MM.1S (cell line): ENCODE measurements at regions not wholly inside any gene's neighbourhood (a gene's known extent, or its start where the extent isn't known, plus 50 kb on each side); places are given as distances from the start of the nearest gene placed in this dataset.

ENCODE experiments used
- DNase-seq: peaks from one replicate; pipeline ENCODE4 v3.0.0-alpha.2; 2015
- H2AFZ ChIP-seq: fragments of 300-600 bp; sonication (generic); 2 replicates; pipeline ENCODE4 v1.6.0; 2016; ENCODE audit warnings: antibody characterized with exemption, low read length
- H3F3A ChIP-seq: fragments of 300-600 bp; sonication (generic); 2 replicates; pipeline ENCODE4 v1.6.1; 2016; ENCODE audit warnings: mild to moderate bottlenecking, antibody characterized with exemption, low read length, moderate library complexity, mixed read lengths; ENCODE audit not compliant: insufficient read depth
- H3K27ac ChIP-seq: fragments of 300-600 bp; sonication (generic); 2 replicates; pipeline ENCODE4 v1.5.1; 2016; ENCODE audit warnings: mild to moderate bottlenecking, low read length
- H3K27me3 ChIP-seq: fragments of 300-600 bp; sonication (generic); replicated peaks from 2 replicates; pipeline ENCODE4 v1.6.0; 2016; ENCODE audit warnings: low read length; ENCODE audit not compliant: insufficient read depth
- H3K36me3 ChIP-seq: fragments of 300-600 bp; sonication (generic); replicated peaks from 2 replicates; pipeline ENCODE4 v1.6.1; 2016; ENCODE audit warnings: mild to moderate bottlenecking, low read length, mixed read lengths; ENCODE audit not compliant: insufficient read depth
- H3K4me1 ChIP-seq: fragments of 300-600 bp; sonication (generic); 2 replicates; pipeline ENCODE4 v1.6.1; 2016; ENCODE audit warnings: low read length, mixed read lengths
- H3K4me2 ChIP-seq: fragments of 300-600 bp; sonication (generic); 2 replicates; pipeline ENCODE4 v1.6.0; 2016; ENCODE audit warnings: low read depth, low read length
- H3K4me3 ChIP-seq: fragments of 300-600 bp; sonication (generic); 2 replicates; pipeline ENCODE4 v1.5.1; 2016; ENCODE audit warnings: low read length, mixed read lengths
- H3K79me2 ChIP-seq: fragments of 300-600 bp; sonication (generic); 2 replicates; pipeline ENCODE4 v1.6.1; 2016; ENCODE audit warnings: mixed run types, low read length, mixed read lengths
- H3K9ac ChIP-seq: fragments of 300-600 bp; sonication (generic); 2 replicates; pipeline ENCODE4 v1.6.1; 2016; ENCODE audit warnings: low read length, mixed read lengths
- H3K9me2 ChIP-seq: fragments of 300-600 bp; sonication (generic); replicated peaks from 2 replicates; pipeline ENCODE4 v1.6.1; 2016; ENCODE audit warnings: mild to moderate bottlenecking, low read length, mixed read lengths; ENCODE audit not compliant: insufficient read depth
- H3K9me3 ChIP-seq: fragments of 300-600 bp; sonication (generic); replicated peaks from 2 replicates; pipeline ENCODE4 v1.6.1; 2016; ENCODE audit warnings: mild to moderate bottlenecking, low read length, mixed read lengths; ENCODE audit not compliant: insufficient read depth
- H4K20me1 ChIP-seq: fragments of 300-600 bp; sonication (generic); 2 replicates; pipeline ENCODE4 v1.6.1; 2016; ENCODE audit warnings: mild to moderate bottlenecking, low read length, moderate library complexity, mixed read lengths; ENCODE audit not compliant: insufficient read depth
- EZH2 ChIP-seq: fragments of 300-600 bp; sonication (generic); optimal IDR thresholded peaks from 2 replicates; pipeline ENCODE3; 2017; ENCODE audit warnings: low read depth, mild to moderate bottlenecking, antibody characterized with exemption, low read length, mixed read lengths
- EZH2phosphoT487 ChIP-seq: fragments of 300-600 bp; sonication (generic); IDR thresholded peaks from 2 replicates; pipeline ENCODE4 v1.6.1; 2018; ENCODE audit warnings: antibody characterized with exemption, low read length
- TF ChIP-seq, protein P1 (sequence below): fragments of 300-600 bp; sonication (generic); IDR thresholded peaks from 2 replicates; pipeline ENCODE4 v1.5.1; 2016; ENCODE audit warnings: antibody characterized with exemption, low read length, mixed read lengths

DNA sequence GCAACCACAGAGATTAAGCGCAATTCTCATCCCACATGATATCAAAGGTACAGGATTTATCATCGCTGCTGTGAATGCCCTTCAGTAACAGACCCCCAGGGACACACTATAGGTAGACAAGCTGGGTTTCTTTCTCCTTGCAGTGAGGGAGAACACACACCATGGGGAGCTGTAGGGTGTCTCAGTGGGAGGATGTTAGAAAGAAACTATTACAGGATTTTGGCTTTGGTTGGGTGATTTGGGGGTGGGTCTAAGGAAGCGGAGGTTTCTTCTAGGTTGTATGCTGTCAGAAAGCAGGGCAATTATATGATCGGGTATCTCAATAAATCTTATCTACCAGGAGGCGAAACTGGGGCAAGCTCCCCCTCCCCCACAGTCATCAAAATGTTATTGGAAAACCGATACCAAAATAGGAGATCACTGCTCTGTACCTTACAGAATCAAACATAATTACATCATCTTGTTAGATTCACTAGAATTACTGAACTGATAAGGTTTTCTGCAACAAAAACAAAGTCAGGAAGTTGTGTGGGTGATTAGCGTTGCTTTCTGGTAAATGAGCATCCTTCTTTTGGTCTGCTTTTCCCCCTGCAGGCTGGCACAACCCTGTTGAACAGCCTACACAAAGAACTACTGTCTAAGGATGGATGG lies 209.7 kb downstream of the TEX36 start:
- DNase-seq, result no peak
- Histone ChIP-seq H3K27ac (no peak overlapping the region), H2AFZ (no peak overlapping the region), H3K9ac (no peak overlapping the region), H3K79me2 (no peaks in the 10 kb centered on the region), H3K4me2 (no peak overlapping the region), H3K9me3 (no peaks in the 10 kb centered on the region), H3K27me3 (no peaks in the 10 kb centered on the region), H4K20me1 (no peaks in the 10 kb centered on the region), H3K4me3 (no peak overlapping the region), H3K4me1 (no peaks in the 10 kb centered on the region), H3K36me3 (no peaks in the 10 kb centered on the region), H3F3A (no peaks in the 10 kb centered on the region), H3K9me2 (no peaks in the 10 kb centered on the region)
- TF ChIP-seq EZH2 (no peak), EZH2phosphoT487 (no peak)
- TF ChIP-seq, protein P1, sequence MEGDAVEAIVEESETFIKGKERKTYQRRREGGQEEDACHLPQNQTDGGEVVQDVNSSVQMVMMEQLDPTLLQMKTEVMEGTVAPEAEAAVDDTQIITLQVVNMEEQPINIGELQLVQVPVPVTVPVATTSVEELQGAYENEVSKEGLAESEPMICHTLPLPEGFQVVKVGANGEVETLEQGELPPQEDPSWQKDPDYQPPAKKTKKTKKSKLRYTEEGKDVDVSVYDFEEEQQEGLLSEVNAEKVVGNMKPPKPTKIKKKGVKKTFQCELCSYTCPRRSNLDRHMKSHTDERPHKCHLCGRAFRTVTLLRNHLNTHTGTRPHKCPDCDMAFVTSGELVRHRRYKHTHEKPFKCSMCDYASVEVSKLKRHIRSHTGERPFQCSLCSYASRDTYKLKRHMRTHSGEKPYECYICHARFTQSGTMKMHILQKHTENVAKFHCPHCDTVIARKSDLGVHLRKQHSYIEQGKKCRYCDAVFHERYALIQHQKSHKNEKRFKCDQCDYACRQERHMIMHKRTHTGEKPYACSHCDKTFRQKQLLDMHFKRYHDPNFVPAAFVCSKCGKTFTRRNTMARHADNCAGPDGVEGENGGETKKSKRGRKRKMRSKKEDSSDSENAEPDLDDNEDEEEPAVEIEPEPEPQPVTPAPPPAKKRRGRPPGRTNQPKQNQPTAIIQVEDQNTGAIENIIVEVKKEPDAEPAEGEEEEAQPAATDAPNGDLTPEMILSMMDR, result no peak

DNA sequence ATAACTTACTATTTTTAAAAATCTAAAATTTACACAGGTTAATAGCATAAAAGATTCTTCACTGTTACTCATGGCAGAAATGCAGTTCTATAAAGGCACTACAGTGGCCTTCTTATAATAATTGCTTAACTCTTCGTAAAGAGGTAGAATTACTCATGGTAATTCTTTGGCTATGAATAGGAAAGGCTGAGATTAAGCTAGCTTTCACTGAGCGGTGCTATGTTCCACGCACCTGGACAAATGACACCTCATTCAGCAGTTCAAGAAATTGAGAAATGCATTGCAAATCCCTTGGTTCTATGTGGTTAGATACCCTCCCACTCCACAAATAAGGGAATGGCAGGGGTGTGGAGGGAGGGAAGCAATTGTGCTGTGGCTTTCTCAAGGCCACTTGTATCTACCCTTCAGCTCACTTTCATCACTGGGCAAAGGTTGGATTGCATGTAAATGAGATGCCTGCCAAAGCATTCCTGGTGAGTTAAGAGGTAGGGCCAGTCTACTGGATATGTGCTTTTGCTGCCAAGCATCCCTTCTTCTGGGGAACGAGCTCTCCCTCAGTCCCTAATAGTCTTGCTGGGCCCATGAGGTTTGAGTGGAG lies 210.9 kb downstream of the TEX36 start:
- Histone ChIP-seq H3K4me3 (no peak overlapping the region), H3F3A (no peaks in the 10 kb centered on the region), H3K79me2 (no peaks in the 10 kb centered on the region), H3K27me3 (0 out of 2 replicates have a peak, but pooled peaks cover 6% of the 10 kb centered on the region), H2AFZ (no peak overlapping the region), H3K27ac (no peak overlapping the region), H3K4me2 (no peak overlapping the region), H3K36me3 (no peaks in the 10 kb centered on the region), H3K9me3 (no peaks in the 10 kb centered on the region), H3K9ac (no peak overlapping the region), H4K20me1 (no peaks in the 10 kb centered on the region), H3K9me2 (no peaks in the 10 kb centered on the region), H3K4me1 (no peaks in the 10 kb centered on the region)
- TF ChIP-seq EZH2phosphoT487 (no peak), EZH2 (no peak)
- TF ChIP-seq, protein P1, result no peak
- no peak for DNase-seq

DNA sequence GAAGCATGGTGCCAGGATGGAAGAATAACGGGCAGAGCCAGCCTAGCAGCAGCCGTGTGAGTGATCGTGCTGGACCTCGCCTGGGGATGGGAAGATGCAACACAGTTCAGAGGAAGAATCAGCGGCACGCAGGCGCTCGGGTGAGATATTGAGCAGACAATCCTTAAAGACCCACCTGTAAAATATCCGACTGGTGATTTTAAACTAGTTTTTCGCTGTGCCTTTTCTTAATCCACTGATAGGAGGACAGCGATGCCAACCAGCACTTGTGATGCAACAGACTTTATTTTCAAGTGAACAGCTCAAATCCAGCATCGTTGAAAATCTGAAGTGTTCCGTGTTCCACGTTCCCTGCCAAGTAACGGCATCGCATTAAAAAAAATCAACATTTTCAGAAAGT lies 214.7 kb downstream of the TEX36 start:
- Histone ChIP-seq H3K9me2 (no peaks in the 10 kb centered on the region), H3K9me3 (no peaks in the 10 kb centered on the region), H2AFZ (no peak overlapping the region), H4K20me1 (no peaks in the 10 kb centered on the region), H3K27me3 (peaks cover 10% of the 10 kb centered on the region; the same call in 1 of the 2 replicates), H3K4me3 (no peak overlapping the region), H3K79me2 (no peaks in the 10 kb centered on the region), H3K4me1 (no peaks in the 10 kb centered on the region), H3K4me2 (no peak overlapping the region), H3F3A (no peaks in the 10 kb centered on the region), H3K36me3 (no peaks in the 10 kb centered on the region), H3K9ac (no peak overlapping the region), H3K27ac (no peak overlapping the region)
- DNase-seq, result no peak
- no peak for TF ChIP-seq EZH2phosphoT487
- TF ChIP-seq, protein P1, result no peak
- no peak for TF ChIP-seq EZH2
